NCI-H1436 treated with DMSO at 0.1 percent for 48 hours (cell line): ENCODE measurements at regions not wholly inside any gene's neighbourhood (a gene's known extent, or its start where the extent isn't known, plus 50 kb on each side); places are given as distances from the start of the nearest gene placed in this dataset.

Experiments
- DNase-seq: peaks from one replicate; lab custom pipeline; 2025; lab: John Stamatoyannopoulos, UW

GRCh38 chr12:88946372-88946997 is 366.2 kb upstream of the KITLG start:
- DNase-seq, result no peak

GRCh38 chr12:88945051-88945732 is 364.9 kb upstream of the KITLG start:
- no peak for DNase-seq

- DNase-seq, result no peak
Observed at GRCh38 chr12:88944397-88944796, 364.1 kb upstream of the KITLG start.

- no peak for DNase-seq
Observed at GRCh38 chr12:88940854-88941253, 360.6 kb upstream of the KITLG start.

- no peak for DNase-seq
Observed at GRCh38 chr12:88935856-88936255, 355.6 kb upstream of the KITLG start.

- no peak for DNase-seq
Observed at GRCh38 chr12:88934163-88934747, 354.0 kb upstream of the KITLG start.

GRCh38 chr12:88932457-88932856 is 352.2 kb upstream of the KITLG start:
- DNase-seq, result no peak

- no peak for DNase-seq
Observed at GRCh38 chr12:88931598-88931997, 351.3 kb upstream of the KITLG start.

GRCh38 chr12:88925454-88925853 is 345.2 kb upstream of the KITLG start:
- DNase-seq, result no peak

- DNase-seq, result no peak
Observed at GRCh38 chr12:88924162-88924561, 343.9 kb upstream of the KITLG start.

- no peak for DNase-seq
Observed at GRCh38 chr12:88923631-88924030, 343.4 kb upstream of the KITLG start.

GRCh38 chr12:88922816-88923215 is 342.5 kb upstream of the KITLG start:
- no peak for DNase-seq

GRCh38 chr12:88921890-88922532 is 341.7 kb upstream of the KITLG start:
- no peak for DNase-seq

- DNase-seq, result no peak
Observed at GRCh38 chr12:88921434-88921833, 341.2 kb upstream of the KITLG start.

- no peak for DNase-seq
Observed at GRCh38 chr12:88918161-88918560, 337.9 kb upstream of the KITLG start.

GRCh38 chr12:88914967-88915366 is 334.7 kb upstream of the KITLG start:
- DNase-seq, result no peak

- no peak for DNase-seq
Observed at GRCh38 chr12:88909510-88909909, 329.2 kb upstream of the KITLG start.

- no peak for DNase-seq
Observed at GRCh38 chr12:88908345-88908744, 328.1 kb upstream of the KITLG start.

- no peak for DNase-seq
Observed at GRCh38 chr12:88904705-88905104, 324.4 kb upstream of the KITLG start.

- DNase-seq, result no peak
Observed at GRCh38 chr12:88903333-88903732, 323.1 kb upstream of the KITLG start.

- DNase-seq, result no peak
Observed at GRCh38 chr12:88897723-88898122, 317.5 kb upstream of the KITLG start.

- no peak for DNase-seq
Observed at GRCh38 chr12:88896958-88897357, 316.7 kb upstream of the KITLG start.

GRCh38 chr12:88895634-88896033 is 315.4 kb upstream of the KITLG start:
- no peak for DNase-seq
